GM23248 (cell line): ENCODE measurements at regions not wholly inside any gene's neighbourhood (a gene's known extent, or its start where the extent isn't known, plus 50 kb on each side); places are given as distances from the start of the nearest gene placed in this dataset.

ENCODE experiments used
- EZH2 ChIP-seq: fragments of 200-600 bp; sonication (generic); IDR thresholded peaks from 2 replicates; pipeline ENCODE4 v1.6.1; 2018; ENCODE audit warnings: antibody characterized with exemption, mild to moderate bottlenecking; ENCODE audit not compliant: insufficient read depth, poor library complexity, severe bottlenecking
- EZH2phosphoT487 ChIP-seq: fragments of 200-600 bp; sonication (generic); IDR thresholded peaks from 2 replicates; pipeline ENCODE4 v1.6.1; 2018; ENCODE audit warnings: antibody characterized with exemption, moderate library complexity, mild to moderate bottlenecking, low read depth; ENCODE audit not compliant: insufficient read depth

- no peak for TF ChIP-seq EZH2
- no peak for TF ChIP-seq EZH2phosphoT487
Observed at GRCh38 chr2:113838277-113838676, 51.6 kb upstream of the ACTR3 start.
